Gastrocnemius medialis (tissue), 4 donors: ENCODE measurements at regions not wholly inside any gene's neighbourhood (a gene's known extent, or its start where the extent isn't known, plus 50 kb on each side); places are given as distances from the start of the nearest gene placed in this dataset.

Experiments
- ATAC-seq, 2 donors: fragments of 150-250 bp; one replicate each; pipeline ENCODE4 v1.9.1; 2016
- DNase-seq, 2 donors: peaks; one replicate each; pipeline ENCODE4 v3.0.0-alpha.2; 2019
- H3K27ac ChIP-seq, 4 donors: fragments of 200-600 bp; sonication (generic); 1 replicate in 1 of 4; 2 replicates in 3 of 4; pipeline ENCODE4 v1.5.1; 2016 to 2018; ENCODE audit warnings: mild to moderate bottlenecking in 2 of 4, moderate library complexity in 1 of 4
- H3K27me3 ChIP-seq, 3 donors: fragments of 200-600 bp; sonication (generic) in 2 of 3; 1 replicate in 1 of 3; 2 replicates in 2 of 3; pipeline versions ENCODE4 v1.5.1 to v1.6.0; 2016 to 2019; ENCODE audit warnings: mild to moderate bottlenecking in 1 of 3, moderate library complexity in 1 of 3
- H3K36me3 ChIP-seq, 2 donors: fragments of 200-600 bp; sonication (generic) in 1 of 2; one replicate each; pipeline ENCODE4 v1.5.1; 2017 to 2018
- H3K4me1 ChIP-seq, 2 donors: fragments of 200-600 bp; sonication (generic) in 1 of 2; one replicate each; pipeline ENCODE4 v1.5.1; 2016 to 2017; ENCODE audit warnings: mild to moderate bottlenecking in 2 of 2
- H3K4me3 ChIP-seq, 4 donors: fragments of 200-600 bp; sonication (generic) in 3 of 4; 1 replicate in 1 of 4; 2 replicates in 3 of 4; pipeline ENCODE4 v1.5.1; 2016 to 2019; ENCODE audit warnings: mild to moderate bottlenecking in 2 of 4
- H3K9me3 ChIP-seq, 3 donors: fragments of 200-600 bp; sonication (generic) in 2 of 3; 1 replicate in 1 of 3; 2 replicates in 2 of 3; pipeline ENCODE4 v1.5.1; 2016 to 2019
- CTCF ChIP-seq, 5 experiments: fragments of 450-650 bp in 3 of 5; fragments of 200-600 bp in 2 of 5; sonication (generic) in 2 of 5; IDR thresholded peaks in 4 of 5; conservative IDR thresholded peaks in 1 of 5; 1 replicate in 4 of 5; 2 replicates in 1 of 5; pipeline ENCODE4 v1.5.1; 2016 to 2019; ENCODE audit warnings: antibody characterized with exemption in 5 of 5, mild to moderate bottlenecking in 3 of 5, moderate library complexity in 3 of 5
- POLR2A ChIP-seq, 2 donors: fragments of 450-650 bp; IDR thresholded peaks; one replicate each; pipeline ENCODE4 v1.6.1; 2017; ENCODE audit warnings: antibody characterized with exemption in 2 of 2, mild to moderate bottlenecking in 2 of 2, moderate library complexity in 2 of 2
- in situ Hi-C, 4 donors: fragments of 200-750 bp; cut with MboI; loops; one replicate each; pipeline versions ENCODE4 v1.15.0 to v1.8.0; 2017; ENCODE audit warnings: low sequenced_read_pairs in 4 of 4
- intact Hi-C: fragments of 100-400 bp; cut with DNase I; formaldehyde crosslinking; loops from one replicate; pipeline ENCODE4 v1.15.1; 2023; ENCODE audit warnings: low total_unique reads

GRCh38 chr7:106487892-106488291, 173.1 kb downstream of the CCDC71L start:
- Histone ChIP-seq H3K9me3 (no peaks in the 10 kb centered on the region), H3K27ac (no peak overlapping the region), H3K27me3 (no peaks in the 10 kb centered on the region), H3K36me3 (no peaks in the 10 kb centered on the region), H3K4me1 (peaks cover 5 to 17% of the 10 kb centered on the region in 2 donors), H3K4me3 (no peak overlapping the region)
- in situ Hi-C loops (no loop called here), intact Hi-C loops (no loop called here)
- ATAC-seq, result no peak
- no peak for DNase-seq
- TF ChIP-seq CTCF (IDR thresholded peaks at IDR 0.05 in 4 of 5, conservative IDR thresholded peaks at IDR 0.05 in 1 of 5) (no peak), POLR2A (IDR thresholded peaks at IDR 0.05) (no peak)

DNA sequence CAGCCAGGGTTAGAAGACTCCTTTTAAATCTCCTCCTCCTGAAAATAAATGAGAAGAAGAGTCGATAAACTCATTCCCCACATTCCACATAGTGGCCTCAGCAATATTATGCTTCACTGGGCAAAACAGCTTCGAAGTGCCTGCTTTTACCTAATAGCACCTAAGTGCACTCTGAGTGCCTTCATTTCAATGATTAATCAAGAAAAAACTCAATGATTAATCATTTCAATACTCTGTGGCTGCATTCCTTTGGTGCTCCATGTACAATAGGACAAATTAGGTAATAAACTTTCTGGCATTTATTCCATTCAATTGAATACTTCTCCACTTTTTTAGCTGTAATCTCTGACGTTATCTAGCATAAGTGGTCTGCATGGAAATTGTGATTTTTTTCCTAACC, 174.6 kb downstream of the CCDC71L start:
- Histone ChIP-seq H3K27ac (no peak overlapping the region), H3K4me3 (no peak overlapping the region), H3K36me3 (no peaks in the 10 kb centered on the region), H3K9me3 (no peaks in the 10 kb centered on the region), H3K4me1 (peaks cover 5 to 17% of the 10 kb centered on the region in 2 donors), H3K27me3 (no peaks in the 10 kb centered on the region)
- ATAC-seq (no peak), DNase-seq (no peak)
- in situ Hi-C loops, result no loop called here
- intact Hi-C loops, result no loop called here
- TF ChIP-seq POLR2A (IDR thresholded peaks at IDR 0.05) (no peak), CTCF (IDR thresholded peaks at IDR 0.05 in 4 of 5, conservative IDR thresholded peaks at IDR 0.05 in 1 of 5) (no peak)

- peaks cover 5 to 17% of the 10 kb centered on the region in 2 donors for H3K4me1 ChIP-seq
- peak overlapping the region in 1 of 4 donors; percentile 68 for H3K27ac ChIP-seq
- intact Hi-C loops (no loop called here), in situ Hi-C loops (no loop called here)
- ATAC-seq, result no peak
- H3K4me3 ChIP-seq, result no peak overlapping the region
- no peaks in the 10 kb centered on the region for H3K9me3 ChIP-seq
- H3K36me3 ChIP-seq, result no peaks in the 10 kb centered on the region
- H3K27me3 ChIP-seq, result no peaks in the 10 kb centered on the region
- no peak for TF ChIP-seq CTCF (IDR thresholded peaks at IDR 0.05 in 4 of 5, conservative IDR thresholded peaks at IDR 0.05 in 1 of 5)
- no peak for TF ChIP-seq POLR2A (IDR thresholded peaks at IDR 0.05)
- DNase-seq, result no peak
These were observed 175.0 kb downstream of the CCDC71L start for GRCh38 chr7:106485919-106486318.

GRCh38 chr7:106485031-106485551, 175.9 kb downstream of the CCDC71L start:
- intact Hi-C loops, result no loop called here
- DNase-seq (no peak), ATAC-seq (peak; percentile 60 to 84)
- in situ Hi-C loops, result no loop called here
- Histone ChIP-seq H3K9me3 (no peaks in the 10 kb centered on the region), H3K4me3 (no peak overlapping the region), H3K27ac (peak overlapping the region in 3 of 4 donors; percentile 53 to 68 (median 68)), H3K4me1 (peaks cover 5 to 17% of the 10 kb centered on the region in 2 donors), H3K36me3 (no peaks in the 10 kb centered on the region), H3K27me3 (no peaks in the 10 kb centered on the region)
- no peak for TF ChIP-seq POLR2A (IDR thresholded peaks at IDR 0.05)
- TF ChIP-seq CTCF (IDR thresholded peaks at IDR 0.05 in 4 of 5, conservative IDR thresholded peaks at IDR 0.05 in 1 of 5), result no peak

DNA sequence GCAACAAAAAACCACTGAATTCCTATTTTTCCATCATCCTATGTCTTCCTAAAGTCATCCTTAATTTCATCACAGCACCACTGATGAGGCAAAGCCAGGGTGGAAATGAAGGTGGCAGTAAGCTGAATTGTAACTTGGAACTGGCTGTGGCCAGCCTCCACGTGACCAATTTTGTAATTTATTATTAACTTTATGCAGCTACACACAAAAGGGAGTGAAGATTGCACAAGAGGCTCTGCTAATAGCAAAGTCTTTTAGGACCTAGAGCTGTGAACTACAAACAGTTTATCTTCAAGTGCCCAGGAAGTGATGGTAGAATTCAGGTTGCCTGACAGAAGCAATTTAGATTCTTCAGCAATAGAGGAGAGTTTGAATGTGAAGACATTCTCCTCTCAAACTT, 176.4 kb downstream of the CCDC71L start:
- intact Hi-C loops, result no loop called here
- DNase-seq, result no peak
- no peaks in the 10 kb centered on the region for H3K9me3 ChIP-seq
- no peaks in the 10 kb centered on the region for H3K36me3 ChIP-seq
- ATAC-seq, result peak in 1 of 2 donors; percentile 15
- peaks cover 5 to 17% of the 10 kb centered on the region in 2 donors for H3K4me1 ChIP-seq
- H3K27me3 ChIP-seq, result no peaks in the 10 kb centered on the region
- in situ Hi-C loops, result no loop called here
- no peak for TF ChIP-seq POLR2A (IDR thresholded peaks at IDR 0.05)
- no peak for TF ChIP-seq CTCF (IDR thresholded peaks at IDR 0.05 in 4 of 5, conservative IDR thresholded peaks at IDR 0.05 in 1 of 5)
- no peak overlapping the region for H3K4me3 ChIP-seq
- H3K27ac ChIP-seq, result peak overlapping the region in 3 of 4 donors; percentile 53 to 68 (median 68)
